ENCODE measurements at regions not wholly inside any gene's neighbourhood (a gene's known extent, or its start where the extent isn't known, plus 50 kb on each side); places are given as distances from the start of the nearest gene placed in this dataset.

GRCh38 chr4:133637161-133637560 lies 488.1 kb downstream of the PCDH10 start:
- H2BK120ac ChIP-seq (ENCODE audit: low read depth, low read length, poor library complexity, severe bottlenecking) = no peak overlapping the region
- no peaks in the 10 kb centered on the region for H3K79me2 ChIP-seq (ENCODE audit: insufficient read depth, low read length)
- no peak overlapping the region for H3K56ac ChIP-seq (ENCODE audit: insufficient read length, low read depth, low read length)
- no peak overlapping the region for H3K23ac ChIP-seq (ENCODE audit: insufficient read length, low read depth, low read length)
- no CpG with 5 or more reads among the region's 2 CpGs for WGBS (ENCODE audit: extremely low coverage, insufficient read length, low lambda C conversion rate)
- no peak overlapping the region for H3K18ac ChIP-seq (ENCODE audit: insufficient read length, low read depth, low read length)
- Mint-ChIP-seq H3K27ac (no peak overlapping the region), H3K4me3 (no peak overlapping the region), H3K9me3 (peaks cover 4 to 12% of the 10 kb centered on the region in 2 experiments), H3K27me3 (ENCODE audit: low read depth) (no peaks in the 10 kb centered on the region), H3K4me1 (peaks cover 8 to 12% of the 10 kb centered on the region in 2 experiments), H3K36me3 (ENCODE audit: insufficient read depth in 1 of 3, low read depth in 3 of 3) (peaks cover 0 to 6% (median 0%) of the 10 kb centered on the region in 3 experiments; a peak in 1 of 7 replicates)
- no peak overlapping the region for H3K4ac ChIP-seq (ENCODE audit: low read depth, low read length)
- no peak overlapping the region for H2BK5ac ChIP-seq (ENCODE audit: insufficient read length, low read length)
- H2AFZ ChIP-seq (ENCODE audit: low read length) = no peak overlapping the region
- H3K14ac ChIP-seq (ENCODE audit: insufficient read depth, low read length) = no peak overlapping the region
- H2AK5ac ChIP-seq (ENCODE audit: insufficient read length, low read length) = no peak overlapping the region
- H2BK12ac ChIP-seq (ENCODE audit: insufficient read length, low read depth, low read length) = no peak overlapping the region
- no peaks in the 10 kb centered on the region for H3K27me3 ChIP-seq (ENCODE audit: insufficient read depth, low read length)
- no peaks in the 10 kb centered on the region for H3K23me2 ChIP-seq (ENCODE audit: insufficient read length, low read depth, low read length, poor library complexity, severe bottlenecking)
- H3K4me1 ChIP-seq (ENCODE audit: insufficient read depth, low read length) = no peaks in the 10 kb centered on the region
- H3K79me1 ChIP-seq (ENCODE audit: insufficient read depth, low read depth, low read length, poor library complexity, severe bottlenecking) = no peaks in the 10 kb centered on the region
- DNase-seq = no peak
- H3K9ac ChIP-seq (ENCODE audit: extremely low read depth, insufficient read length, low read length) = no peak overlapping the region
- no peak overlapping the region for H3K4me2 ChIP-seq (ENCODE audit: insufficient read depth, insufficient read length, low read length)
- no peaks in the 10 kb centered on the region for H4K20me1 ChIP-seq (ENCODE audit: control insufficient read depth, insufficient read depth, insufficient read length)
- H2BK15ac ChIP-seq (ENCODE audit: low read depth, low read length) = no peak overlapping the region
- H3T11ph ChIP-seq (ENCODE audit: low read length) = no peak overlapping the region
- no peak for TF ChIP-seq CTCF (conservative IDR thresholded peaks at IDR 0.05)
- H4K91ac ChIP-seq (ENCODE audit: insufficient read length, low read depth, low read length) = no peak overlapping the region
- H2BK20ac ChIP-seq (ENCODE audit: low read depth, low read length, poor library complexity, severe bottlenecking) = no peak overlapping the region
- H4K8ac ChIP-seq (replicated peaks; ENCODE audit: insufficient read length, low read depth, low read length) = no peak overlapping the region
- no peak overlapping the region for H4K5ac ChIP-seq (ENCODE audit: insufficient read length, low read depth, low read length)
- no peaks in the 10 kb centered on the region for H3K9me3 ChIP-seq (ENCODE audit: control insufficient read depth, low read depth, low read length)
- no peak overlapping the region for H3K27ac ChIP-seq (ENCODE audit: insufficient read length, low read depth, low read length)

Measured in H9 (cell line).